ENCODE measurements at regions not wholly inside any gene's neighbourhood (a gene's known extent, or its start where the extent isn't known, plus 50 kb on each side); places are given as distances from the start of the nearest gene placed in this dataset.

DNA sequence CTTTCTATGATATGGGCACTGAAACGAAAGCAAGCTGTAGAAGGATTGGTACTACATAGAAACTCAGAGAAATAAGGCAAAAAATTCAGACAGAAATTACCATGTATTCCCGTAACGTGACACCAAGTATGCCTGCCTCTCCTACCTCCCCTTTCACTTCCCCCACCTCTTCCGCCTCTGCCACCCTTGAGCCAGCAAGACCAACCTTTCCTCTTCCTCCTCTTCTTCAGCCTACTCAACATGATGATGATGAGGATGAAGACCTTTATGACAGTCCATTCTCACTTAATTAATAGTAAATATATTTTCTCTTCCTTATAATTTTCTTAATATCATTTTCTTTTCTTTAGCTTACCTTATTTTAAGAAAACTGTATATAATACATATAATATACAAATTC lies 188.1 kb upstream of the VGLL2 start (continued):
- TF ChIP-seq, protein P1, sequence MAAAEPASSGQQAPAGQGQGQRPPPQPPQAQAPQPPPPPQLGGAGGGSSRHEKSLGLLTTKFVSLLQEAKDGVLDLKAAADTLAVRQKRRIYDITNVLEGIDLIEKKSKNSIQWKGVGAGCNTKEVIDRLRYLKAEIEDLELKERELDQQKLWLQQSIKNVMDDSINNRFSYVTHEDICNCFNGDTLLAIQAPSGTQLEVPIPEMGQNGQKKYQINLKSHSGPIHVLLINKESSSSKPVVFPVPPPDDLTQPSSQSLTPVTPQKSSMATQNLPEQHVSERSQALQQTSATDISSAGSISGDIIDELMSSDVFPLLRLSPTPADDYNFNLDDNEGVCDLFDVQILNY (CRISPR knock-in tag; conservative IDR thresholded peaks at IDR 0.05): no peak

- TF ChIP-seq FOXA1 (IDR thresholded peaks at IDR 0.05): no peak
- TF ChIP-seq FOXA1 (CRISPR knock-in tag; IDR thresholded peaks at IDR 0.05): no peak
- TF ChIP-seq TAF1 (CRISPR knock-in tag; IDR thresholded peaks at IDR 0.05): no peak
- no peak for TF ChIP-seq TP53 (CRISPR knock-in tag; conservative IDR thresholded peaks at IDR 0.05)
- no peak for TF ChIP-seq E2F2 (CRISPR knock-in tag; IDR thresholded peaks at IDR 0.05; ENCODE audit: borderline replicate concordance)
- TF ChIP-seq NFRKB (IDR thresholded peaks at IDR 0.05): no peak
- no peak for TF ChIP-seq FOXP1 (IDR thresholded peaks at IDR 0.05)
- TF ChIP-seq FOXP1 (CRISPR knock-in tag; IDR thresholded peaks at IDR 0.05): no peak
- TF ChIP-seq ZBTB39 (CRISPR knock-in tag; IDR thresholded peaks at IDR 0.05): no peak
- TF ChIP-seq ZBTB3 (CRISPR knock-in tag; IDR thresholded peaks at IDR 0.05; ENCODE audit: borderline replicate concordance, low read depth): no peak
- Histone ChIP-seq H3K36me3 (replicated peaks in 1 of 2; ENCODE audit: control insufficient read depth in 1 of 2, insufficient read depth in 2 of 2, low read length in 2 of 2) (no peaks in the 10 kb centered on the region), H4K20me1 (ENCODE audit: insufficient read depth, low read length) (no peaks in the 10 kb centered on the region), H3K4me3 (replicated peaks in 1 of 3; ENCODE audit: insufficient read depth in 1 of 3, low read depth in 2 of 3, low read length in 3 of 3) (no peak overlapping the region), H2AFZ (ENCODE audit: low read length) (no peak overlapping the region), H3K9me3 (ENCODE audit: low read length) (no peaks in the 10 kb centered on the region), H3K79me2 (ENCODE audit: insufficient read depth, low read length) (no peaks in the 10 kb centered on the region), H3K4me1 (ENCODE audit: insufficient read depth, low read length) (no peaks in the 10 kb centered on the region), H3K9ac (ENCODE audit: insufficient read depth, low read depth, low read length) (no peak overlapping the region), H3K4me2 (ENCODE audit: low read depth, low read length) (no peak overlapping the region), H3K27ac (ENCODE audit: extremely low read length, insufficient read depth, low read length) (no peak overlapping the region), H3K27me3 (ENCODE audit: control insufficient read depth in 1 of 2, insufficient read depth in 2 of 2, low read length in 2 of 2) (no peaks in the 10 kb centered on the region)
- intact Hi-C loops (cut with micrococcal nuclease; ENCODE audit: unreplicated experiment): no loop called here
- POLR2A ChIA-PET: no interaction called here
- in situ Hi-C loops (cut with HindIII; ENCODE audit: extremely low pct_ligation_motif_present, low pct_unique_long_range_greater_than_20kb): no loop called here
- CTCF ChIA-PET (ENCODE audit: low intra/inter-chr PET ratio, low total read pairs): no interaction called here
- DNase-seq (ENCODE audit: low spot score) (no peak), FAIRE-seq (no peak), ATAC-seq (no peak)
- no TSS peak for BruUV-seq (replicated peaks)
- WGBS (ENCODE audit: low lambda C conversion rate): 1% methylated on average over 2 of the region's 2 CpGs
Observed at GRCh38 chr6:117078624-117079023, 186.7 kb upstream of the VGLL2 start.

Data from HepG2 (cell line).